Caco-2 (cell line): ENCODE measurements at regions not wholly inside any gene's neighbourhood (a gene's known extent, or its start where the extent isn't known, plus 50 kb on each side); places are given as distances from the start of the nearest gene placed in this dataset.

Experiments
- BruUV-seq: library from RNA; stranded (reverse); fragments of 400-500 nt; replicated peaks from 2 replicates; lab custom pipeline; 2021; lab: Mats Ljungman, UMichigan
- CTCF ChIA-PET: fragments of 300-600 bp; sonication (Branson Sonifier 250); formaldehyde crosslinking; loops from one replicate; lab custom pipeline; 2022; ENCODE audit warnings: antibody characterized with exemption; lab: Charles Lee
- POLR2A ChIA-PET: fragments of 300-600 bp; sonication (Branson Sonifier 250); formaldehyde crosslinking; loops from one replicate; lab custom pipeline; 2022; ENCODE audit warnings: antibody characterized with exemption; lab: Charles Lee
- DNase-seq, 2 experiments: peaks; one replicate each; pipeline versions ENCODE4 v3.0.0 to v3.0.0-alpha.2; 2020 to 2022
- H3K27me3 ChIP-seq: replicated peaks from 2 replicates; pipeline ENCODE4 v1.6.0; 2011; ENCODE audit warnings: low read length; ENCODE audit not compliant: control insufficient read depth, insufficient read depth
- H3K36me3 ChIP-seq: 2 replicates; pipeline ENCODE4 v1.5.1; 2011; ENCODE audit warnings: low read length; ENCODE audit not compliant: control insufficient read depth, insufficient read depth
- H3K4me1 ChIP-seq: fragments of 250-450 bp; sonication (Bioruptor Pico); 2 replicates; pipeline ENCODE4 v1.5.1; 2020; ENCODE audit warnings: mild to moderate bottlenecking
- H3K4me3 ChIP-seq: 2 replicates; pipeline ENCODE4 v1.5.1; 2011; ENCODE audit warnings: low read depth, mild to moderate bottlenecking, control low read depth, low read length
- H3K9me3 ChIP-seq: fragments of 250-450 bp; sonication (Bioruptor Pico); 2 replicates; pipeline ENCODE4 v1.5.1; 2020; ENCODE audit warnings: mild to moderate bottlenecking, moderate library complexity
- H3K27ac Mint-ChIP-seq: one replicate; pipeline ENCODE4 v1.8.0; 2022; ENCODE audit warnings: mixed read lengths; ENCODE audit not compliant: unreplicated experiment
- H3K27me3 Mint-ChIP-seq: one replicate; pipeline ENCODE4 v1.8.0; 2022; ENCODE audit warnings: mixed read lengths; ENCODE audit not compliant: insufficient read depth, unreplicated experiment
- H3K36me3 Mint-ChIP-seq: one replicate; pipeline ENCODE4 v1.8.0; 2022; ENCODE audit warnings: mild to moderate bottlenecking, mixed read lengths; ENCODE audit not compliant: insufficient read depth, unreplicated experiment
- H3K4me1 Mint-ChIP-seq: one replicate; pipeline ENCODE4 v1.8.0; 2022; ENCODE audit warnings: low read depth, mixed read lengths; ENCODE audit not compliant: unreplicated experiment
- H3K4me3 Mint-ChIP-seq: one replicate; pipeline ENCODE4 v1.8.0; 2022; ENCODE audit warnings: mild to moderate bottlenecking, moderate library complexity, mixed read lengths; ENCODE audit not compliant: unreplicated experiment
- H3K9me3 Mint-ChIP-seq: one replicate; pipeline ENCODE4 v1.8.0; 2022; ENCODE audit warnings: mixed read lengths; ENCODE audit not compliant: unreplicated experiment
- intact Hi-C: fragments of 100-400 bp; cut with micrococcal nuclease; formaldehyde crosslinking; loops from one replicate; pipeline ENCODE4 v1.10.0; 2022; ENCODE audit not compliant: unreplicated experiment
- TF ChIP-seq, protein P1 (sequence below), 2 experiments: fragments of 200-600 bp in 1 of 2; IDR thresholded peaks; 1 replicate in 1 of 2; 2 replicates in 1 of 2; pipeline versions ENCODE4 v1.5.1 to v1.8.0; 2011 to 2022; ENCODE audit warnings: antibody characterized with exemption in 1 of 2, control low read depth in 1 of 2, inconsistent platforms in 1 of 2, low read depth in 1 of 2, low read length in 1 of 2, mild to moderate bottlenecking in 1 of 2, moderate library complexity in 1 of 2; ENCODE audit not compliant: insufficient read depth in 1 of 2, severe bottlenecking in 1 of 2, unreplicated experiment in 1 of 2

DNA sequence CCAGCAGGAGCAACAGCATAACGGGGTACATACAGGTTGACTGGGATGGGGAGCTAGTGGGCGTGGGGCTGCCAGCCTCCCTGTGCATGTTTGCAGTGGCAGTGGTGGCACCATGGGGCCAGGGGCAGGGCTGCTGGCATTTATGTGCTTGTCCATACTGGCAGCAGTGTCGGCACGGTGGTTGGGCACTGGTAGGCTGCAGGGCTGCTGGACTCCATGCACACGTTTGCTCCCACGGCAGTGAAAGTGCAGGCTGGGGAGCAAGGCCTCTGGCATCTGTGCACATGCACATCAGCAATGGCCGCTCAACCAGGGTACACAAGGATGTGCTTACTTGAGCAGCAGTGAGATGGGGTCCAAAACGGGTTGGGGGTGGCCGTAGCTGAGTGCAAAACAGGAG, 159.5 kb upstream of the KHDRBS2 start:
- no TSS peak for BruUV-seq
- DNase-seq, result no peak
- Histone ChIP-seq H3K36me3 (no peaks in the 10 kb centered on the region), H3K9me3 (no peaks in the 10 kb centered on the region), H3K4me1 (no peaks in the 10 kb centered on the region), H3K27me3 (no peaks in the 10 kb centered on the region), H3K4me3 (no peak overlapping the region)
- Mint-ChIP-seq H3K9me3 (peaks cover 10% of the 10 kb centered on the region), H3K4me1 (no peaks in the 10 kb centered on the region), H3K36me3 (no peaks in the 10 kb centered on the region), H3K4me3 (no peak overlapping the region), H3K27me3 (no peaks in the 10 kb centered on the region), H3K27ac (no peak overlapping the region)
- POLR2A ChIA-PET, result no interaction called here
- intact Hi-C loops, result no loop called here
- TF ChIP-seq, protein P1, sequence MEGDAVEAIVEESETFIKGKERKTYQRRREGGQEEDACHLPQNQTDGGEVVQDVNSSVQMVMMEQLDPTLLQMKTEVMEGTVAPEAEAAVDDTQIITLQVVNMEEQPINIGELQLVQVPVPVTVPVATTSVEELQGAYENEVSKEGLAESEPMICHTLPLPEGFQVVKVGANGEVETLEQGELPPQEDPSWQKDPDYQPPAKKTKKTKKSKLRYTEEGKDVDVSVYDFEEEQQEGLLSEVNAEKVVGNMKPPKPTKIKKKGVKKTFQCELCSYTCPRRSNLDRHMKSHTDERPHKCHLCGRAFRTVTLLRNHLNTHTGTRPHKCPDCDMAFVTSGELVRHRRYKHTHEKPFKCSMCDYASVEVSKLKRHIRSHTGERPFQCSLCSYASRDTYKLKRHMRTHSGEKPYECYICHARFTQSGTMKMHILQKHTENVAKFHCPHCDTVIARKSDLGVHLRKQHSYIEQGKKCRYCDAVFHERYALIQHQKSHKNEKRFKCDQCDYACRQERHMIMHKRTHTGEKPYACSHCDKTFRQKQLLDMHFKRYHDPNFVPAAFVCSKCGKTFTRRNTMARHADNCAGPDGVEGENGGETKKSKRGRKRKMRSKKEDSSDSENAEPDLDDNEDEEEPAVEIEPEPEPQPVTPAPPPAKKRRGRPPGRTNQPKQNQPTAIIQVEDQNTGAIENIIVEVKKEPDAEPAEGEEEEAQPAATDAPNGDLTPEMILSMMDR (IDR thresholded peaks at IDR 0.05; ENCODE audit: insufficient read depth in 1 of 2, low read depth in 1 of 2, low read length in 1 of 2, severe bottlenecking in 1 of 2, unreplicated experiment in 1 of 2), result no peak
- CTCF ChIA-PET, result no interaction called here

DNA sequence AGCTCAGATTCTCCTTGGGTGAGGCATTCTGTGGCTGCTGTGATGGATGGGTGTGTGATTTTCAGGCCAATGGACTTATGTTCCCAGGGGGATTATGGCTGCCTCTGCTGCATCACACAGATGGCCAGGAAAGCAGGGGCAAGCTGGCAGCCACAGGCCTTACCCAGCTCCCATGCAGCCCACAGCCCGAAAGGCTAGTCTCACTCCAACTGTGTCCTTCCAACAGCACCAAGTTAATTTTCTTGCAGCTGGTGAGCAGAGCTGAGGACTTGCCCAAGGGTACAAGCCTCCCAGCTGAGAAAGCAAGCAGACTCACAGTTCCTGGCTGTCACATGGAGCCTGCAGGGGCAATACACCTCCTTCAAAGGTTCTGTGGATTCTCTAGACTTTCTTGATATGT, 155.2 kb upstream of the KHDRBS2 start:
- Mint-ChIP-seq H3K27me3 (no peaks in the 10 kb centered on the region), H3K4me1 (no peaks in the 10 kb centered on the region), H3K27ac (no peak overlapping the region), H3K36me3 (no peaks in the 10 kb centered on the region), H3K4me3 (no peak overlapping the region), H3K9me3 (peaks cover 24% of the 10 kb centered on the region)
- CTCF ChIA-PET, result no interaction called here
- TF ChIP-seq, protein P1 (IDR thresholded peaks at IDR 0.05; ENCODE audit: insufficient read depth in 1 of 2, low read depth in 1 of 2, low read length in 1 of 2, severe bottlenecking in 1 of 2, unreplicated experiment in 1 of 2), result no peak
- Histone ChIP-seq H3K36me3 (no peaks in the 10 kb centered on the region), H3K4me1 (0 out of 2 replicates have a peak, but pooled peaks cover 8% of the 10 kb centered on the region), H3K4me3 (no peak overlapping the region), H3K9me3 (no peaks in the 10 kb centered on the region), H3K27me3 (no peaks in the 10 kb centered on the region)
- intact Hi-C loops, result no loop called here
- BruUV-seq, result no TSS peak
- no peak for DNase-seq
- POLR2A ChIA-PET, result no interaction called here

DNA sequence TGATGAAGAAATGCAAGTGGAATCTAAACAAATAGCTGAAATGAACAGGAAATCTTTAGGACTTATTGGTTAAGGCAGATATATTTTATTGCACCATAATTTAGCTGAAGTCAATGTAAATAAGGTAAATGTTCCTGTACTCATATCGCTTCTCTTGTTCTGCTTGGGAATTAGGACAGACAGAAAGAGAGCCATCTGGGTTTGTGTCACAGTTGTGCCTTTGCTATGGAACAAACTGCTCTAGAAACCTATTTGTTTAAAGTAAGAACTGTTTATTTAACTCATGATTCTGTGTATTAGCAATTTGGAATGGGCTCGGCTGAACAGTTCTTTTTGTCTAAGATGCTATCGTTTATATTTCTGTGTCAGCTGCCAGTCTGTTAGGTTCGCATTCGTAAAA, 143.8 kb upstream of the KHDRBS2 start:
- Mint-ChIP-seq H3K36me3 (peaks cover 4% of the 10 kb centered on the region), H3K9me3 (no peaks in the 10 kb centered on the region), H3K4me3 (no peak overlapping the region), H3K4me1 (no peaks in the 10 kb centered on the region), H3K27ac (no peak overlapping the region), H3K27me3 (no peaks in the 10 kb centered on the region)
- no peaks in the 10 kb centered on the region for H3K27me3 ChIP-seq
- BruUV-seq, result no TSS peak
- ChIA-PET POLR2A (no interaction called here), CTCF (no interaction called here)
- intact Hi-C loops, result no loop called here
- TF ChIP-seq, protein P1 (IDR thresholded peaks at IDR 0.05; ENCODE audit: insufficient read depth in 1 of 2, low read depth in 1 of 2, low read length in 1 of 2, severe bottlenecking in 1 of 2, unreplicated experiment in 1 of 2), result no peak
- no peaks in the 10 kb centered on the region for H3K36me3 ChIP-seq
- H3K4me3 ChIP-seq, result no peak overlapping the region
- H3K9me3 ChIP-seq, result no peaks in the 10 kb centered on the region
- no peaks in the 10 kb centered on the region for H3K4me1 ChIP-seq
- no peak for DNase-seq
